ENCODE measurements at regions not wholly inside any gene's neighbourhood (a gene's known extent, or its start where the extent isn't known, plus 50 kb on each side); places are given as distances from the start of the nearest gene placed in this dataset.

DNA sequence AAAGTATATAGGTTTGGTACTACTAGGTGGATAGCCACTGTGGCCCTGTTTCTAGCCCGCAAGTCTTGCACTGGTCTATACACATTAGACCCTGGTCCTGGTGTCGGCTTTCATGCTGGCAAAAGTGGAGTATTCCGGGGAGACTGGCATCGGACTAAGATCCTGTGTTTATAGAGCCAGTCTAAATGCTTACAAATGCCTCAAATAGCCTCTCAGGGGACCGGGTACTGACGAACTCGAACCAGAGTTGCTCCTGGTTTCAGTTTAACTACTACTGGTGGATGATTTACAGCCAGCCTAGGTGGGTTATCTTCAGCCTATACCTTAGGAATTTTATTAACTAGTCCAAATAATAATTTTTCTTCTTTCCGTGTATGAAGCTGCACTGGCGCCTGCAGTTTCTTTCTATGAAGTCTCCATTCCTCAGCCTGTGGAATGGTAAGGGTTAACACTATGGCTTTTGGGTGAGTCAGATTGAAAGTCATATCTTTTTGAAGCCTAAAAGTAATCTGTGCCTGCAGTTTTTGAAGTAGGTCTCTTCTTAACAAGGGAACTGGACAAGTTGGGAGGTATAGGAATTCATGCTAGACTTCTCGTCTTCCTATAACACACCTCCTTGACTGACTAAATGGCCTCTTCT lies 51.3 kb downstream of the OR10H4 start:
- no peak overlapping the region for H3K4me3 ChIP-seq (ENCODE audit: low read depth, low read length)
- DNase-seq (ENCODE audit: low read depth), result no peak

DNA sequence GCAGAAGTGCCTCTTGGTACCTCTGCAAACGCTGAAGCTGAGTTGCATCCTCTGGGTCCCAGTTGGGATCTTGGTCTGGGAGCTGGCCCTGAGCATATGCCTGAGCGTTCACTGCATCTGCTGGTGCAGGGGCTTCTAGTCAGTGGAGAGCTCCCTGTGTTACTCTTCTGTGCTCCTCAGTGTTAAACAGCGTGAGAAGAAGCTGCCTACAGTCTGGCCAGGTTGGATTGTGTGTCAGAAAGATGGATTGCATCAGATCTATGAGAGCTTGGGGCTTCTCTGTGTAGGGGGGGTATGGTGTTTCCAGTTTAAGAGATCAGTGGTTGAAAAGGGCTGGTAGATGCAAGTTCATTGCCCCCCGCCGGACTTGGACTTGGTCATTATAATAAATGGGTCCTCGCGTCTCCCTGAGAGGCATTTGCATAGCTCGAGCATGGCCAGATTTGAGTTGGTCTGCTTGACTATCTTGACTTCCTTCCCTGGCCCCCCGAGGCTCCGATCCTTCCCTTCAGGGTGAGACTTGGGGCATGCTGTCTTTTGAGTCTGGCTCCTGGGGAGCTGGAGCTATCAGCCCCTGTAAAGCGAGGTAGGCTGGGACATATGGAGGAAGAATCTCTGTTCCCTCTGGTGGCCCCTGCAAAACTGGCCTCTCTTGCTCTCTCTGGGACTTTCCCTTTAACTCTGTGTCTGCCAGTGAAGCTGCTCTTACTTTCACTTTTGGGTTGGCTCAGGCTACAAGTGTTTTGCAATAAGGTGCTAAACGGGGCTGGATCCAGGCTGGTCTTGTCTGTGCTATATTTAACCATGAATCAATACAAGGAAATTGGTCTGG lies 52.9 kb downstream of the OR10H4 start:
- H3K4me3 ChIP-seq (ENCODE audit: low read depth, low read length), result peak overlapping the region; percentile 41
- peak; percentile 55 for DNase-seq (ENCODE audit: low read depth)

DNA sequence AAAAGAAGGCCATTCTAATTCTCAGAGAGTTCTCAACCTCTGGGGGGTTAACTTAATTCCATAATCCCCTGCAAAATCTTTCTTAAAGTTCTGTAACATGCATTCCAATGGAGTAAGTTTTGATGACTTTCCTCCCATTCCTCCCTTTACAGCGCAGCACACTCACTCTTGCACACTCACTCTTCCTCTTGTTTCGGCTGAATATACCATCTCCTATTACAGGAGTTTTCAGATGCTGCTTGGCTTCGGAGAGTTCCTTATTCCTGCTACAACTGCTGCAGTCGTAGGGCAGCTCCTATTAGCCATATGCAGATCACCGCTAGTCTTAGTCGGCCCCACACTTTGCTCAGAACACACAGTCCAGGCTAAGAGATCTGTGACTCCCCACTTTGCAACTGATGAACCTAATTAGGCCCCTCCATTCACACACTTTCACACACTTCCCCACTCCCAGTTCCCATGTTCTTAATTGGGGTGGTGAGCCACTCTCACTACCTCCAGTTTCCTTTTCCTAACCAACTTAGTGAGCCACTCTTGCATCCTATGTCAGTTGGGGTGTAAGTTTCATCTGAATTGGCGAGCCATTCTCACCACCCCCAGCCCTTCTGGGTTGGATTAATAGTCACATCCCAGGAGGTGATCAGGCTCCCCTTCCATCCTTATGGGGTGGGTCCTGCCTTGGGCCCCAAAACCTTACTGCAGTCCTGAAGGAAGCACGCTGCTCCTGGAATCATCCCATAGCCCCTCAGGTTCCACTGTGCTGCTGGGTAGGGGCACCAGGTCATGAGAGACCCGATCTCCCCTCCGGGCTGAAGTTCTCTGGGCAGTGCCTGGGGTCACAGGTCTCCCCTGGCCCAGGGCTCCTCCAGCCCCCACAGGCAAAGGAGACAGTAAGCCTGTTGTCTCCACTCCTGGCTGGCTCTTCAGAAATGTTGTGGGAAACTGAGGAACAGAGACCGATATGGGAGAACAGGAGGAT lies 53.9 kb downstream of the OR10H4 start:
- peak overlapping the region; percentile 41 for H3K4me3 ChIP-seq (ENCODE audit: low read depth, low read length)
- no peak for DNase-seq (ENCODE audit: low read depth)

DNA sequence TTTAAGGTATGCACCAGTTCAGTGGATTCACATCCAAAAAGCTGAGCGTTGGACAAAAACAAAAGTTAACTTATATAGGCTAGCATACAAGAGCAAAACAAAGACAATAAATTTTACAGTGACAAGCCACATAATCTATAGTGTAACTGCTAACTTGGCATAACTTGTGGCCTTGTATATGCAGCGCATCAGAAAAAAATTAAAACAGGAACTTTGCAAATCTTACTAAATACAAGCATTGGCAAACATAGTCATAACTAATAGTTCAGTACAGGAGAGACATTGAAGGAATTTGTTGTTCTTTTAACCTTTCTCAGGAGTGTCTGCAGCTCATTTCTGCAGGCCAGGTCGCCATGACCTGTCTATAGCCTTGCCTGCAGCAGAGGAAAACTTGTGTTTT lies 54.6 kb downstream of the OR10H4 start:
- no peak overlapping the region for H3K4me3 ChIP-seq (ENCODE audit: low read depth, low read length)
- no peak for DNase-seq (ENCODE audit: low read depth)

DNA sequence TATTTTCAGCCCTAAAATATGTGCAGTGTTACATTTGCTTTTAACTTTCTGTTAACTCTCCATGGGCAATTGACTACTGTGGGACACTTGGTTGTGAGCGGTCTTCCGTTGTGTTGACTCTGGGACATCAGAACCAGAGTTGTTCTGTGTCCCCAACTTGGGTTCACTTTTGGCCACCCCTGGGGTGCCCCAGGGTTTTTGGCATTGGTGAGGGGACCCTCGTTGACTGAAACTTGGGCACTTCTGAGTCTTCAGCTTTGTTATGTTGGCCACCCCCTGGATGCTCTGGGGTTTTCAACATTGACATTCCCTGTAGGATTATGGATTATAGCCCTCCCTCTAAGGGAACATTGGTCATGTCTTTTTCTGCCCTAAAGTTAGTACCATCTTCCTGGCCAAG lies 57.1 kb downstream of the OR10H4 start:
- no peak overlapping the region for H3K4me3 ChIP-seq (ENCODE audit: low read depth, low read length)
- no peak for DNase-seq (ENCODE audit: low read depth)

DNA sequence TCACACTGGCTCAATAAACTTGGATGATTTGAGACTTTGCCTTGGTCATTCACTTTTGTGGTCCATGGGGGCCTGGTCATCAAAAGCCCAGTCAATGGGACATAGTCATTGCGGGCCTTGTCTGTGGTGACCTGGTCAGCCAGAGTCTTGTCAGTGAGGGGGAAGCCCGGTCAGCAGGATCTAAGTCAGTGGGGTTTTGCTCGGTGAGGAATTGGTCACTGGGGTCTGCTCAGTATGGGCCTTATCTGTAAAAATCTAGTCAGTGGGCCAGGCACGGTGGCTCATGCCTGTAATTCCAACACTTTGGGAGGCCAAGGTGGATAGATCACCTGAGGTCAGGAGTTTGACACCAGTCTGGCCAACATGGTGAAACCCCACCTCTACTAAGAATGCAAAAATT lies 63.7 kb upstream of the TPM4 start:
- no peak for DNase-seq (ENCODE audit: low read depth)

DNA sequence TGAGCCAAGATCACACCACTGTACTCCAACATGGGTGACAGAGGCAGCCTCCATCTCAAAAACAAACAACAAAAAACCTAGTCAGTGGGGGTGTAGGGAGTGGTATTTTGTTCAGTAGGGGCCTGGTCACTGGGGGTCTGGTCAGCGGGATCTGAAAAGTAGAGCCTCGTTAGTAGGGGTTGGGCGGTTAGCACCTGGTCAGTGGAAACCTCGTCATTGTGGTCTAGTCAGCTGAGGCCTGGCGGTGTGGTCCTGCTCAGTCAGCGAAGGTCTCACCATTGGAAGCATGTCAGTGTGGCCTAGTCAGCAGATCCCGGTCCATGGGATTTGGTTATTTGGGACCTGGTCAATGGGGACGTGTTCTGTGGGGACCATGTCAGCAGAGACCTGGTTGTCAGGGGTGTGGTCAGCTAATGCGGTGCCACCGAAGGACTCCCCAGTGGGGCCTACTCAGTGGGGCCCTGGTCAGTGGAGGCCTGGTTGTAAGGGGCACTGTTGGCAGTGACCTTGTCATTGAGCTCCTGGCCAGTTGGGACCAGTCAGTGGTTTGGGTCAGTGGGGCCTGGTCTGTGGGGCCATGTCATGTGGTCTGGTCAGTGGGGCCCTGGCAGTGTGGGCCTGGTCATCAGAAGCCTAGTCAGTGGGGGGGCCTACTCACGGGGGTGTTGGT lies 63.0 kb upstream of the TPM4 start:
- DNase-seq (ENCODE audit: low read depth), result no peak
- H3K4me3 ChIP-seq (ENCODE audit: low read depth, low read length), result no peak overlapping the region

More for the DNA sequence above, 63.7 kb upstream of the TPM4 start:
- H3K4me3 ChIP-seq (ENCODE audit: low read depth, low read length), result no peak overlapping the region

DNA sequence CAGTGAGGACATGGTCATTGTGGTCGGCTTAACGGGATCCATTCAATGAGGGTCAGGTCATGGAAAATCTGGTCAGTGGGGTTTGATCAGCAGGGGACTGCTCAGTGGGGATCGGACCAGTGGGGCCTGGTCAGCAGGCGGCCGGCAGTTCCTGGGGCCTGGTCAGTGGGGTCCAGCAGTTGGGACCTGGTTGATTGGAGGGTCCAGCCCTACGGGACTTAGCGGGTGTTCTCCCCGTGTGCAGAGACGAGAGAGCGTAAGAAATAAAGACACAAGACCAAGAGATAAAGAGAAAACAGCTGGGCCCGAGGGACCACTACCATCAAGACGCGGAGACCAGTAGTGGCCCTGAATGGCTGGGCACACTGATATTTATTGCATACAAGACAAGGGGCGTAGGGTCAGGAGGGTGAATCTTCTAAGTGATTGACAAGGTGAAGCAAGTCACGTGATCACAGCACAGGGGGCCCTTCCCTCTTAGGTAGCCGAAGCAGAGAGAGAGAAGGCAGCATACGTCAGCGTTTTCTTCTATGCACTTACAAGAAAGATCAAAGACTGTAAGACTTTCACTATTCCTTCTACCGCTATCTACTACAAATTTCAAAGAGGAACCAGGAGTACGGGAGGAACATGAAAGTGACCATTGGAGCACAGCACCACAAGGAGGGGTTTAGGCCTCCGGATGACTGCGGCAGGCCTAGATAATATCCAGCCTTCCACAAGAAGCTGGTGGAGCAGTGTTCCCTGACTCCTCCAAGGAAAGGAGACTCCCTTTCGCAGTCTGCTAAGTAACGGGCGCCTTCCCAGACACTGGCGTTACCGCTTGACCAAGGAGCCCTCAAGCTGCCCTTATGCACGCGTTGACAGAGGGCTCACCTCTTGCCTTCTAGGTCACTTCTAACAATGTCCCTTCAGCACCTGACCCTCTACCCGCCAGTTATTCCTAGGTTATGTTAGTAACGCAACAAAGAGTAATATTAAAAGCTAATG lies 62.1 kb upstream of the TPM4 start:
- no peak for DNase-seq (ENCODE audit: low read depth)
- H3K4me3 ChIP-seq (ENCODE audit: low read depth, low read length), result no peak overlapping the region

DNA sequence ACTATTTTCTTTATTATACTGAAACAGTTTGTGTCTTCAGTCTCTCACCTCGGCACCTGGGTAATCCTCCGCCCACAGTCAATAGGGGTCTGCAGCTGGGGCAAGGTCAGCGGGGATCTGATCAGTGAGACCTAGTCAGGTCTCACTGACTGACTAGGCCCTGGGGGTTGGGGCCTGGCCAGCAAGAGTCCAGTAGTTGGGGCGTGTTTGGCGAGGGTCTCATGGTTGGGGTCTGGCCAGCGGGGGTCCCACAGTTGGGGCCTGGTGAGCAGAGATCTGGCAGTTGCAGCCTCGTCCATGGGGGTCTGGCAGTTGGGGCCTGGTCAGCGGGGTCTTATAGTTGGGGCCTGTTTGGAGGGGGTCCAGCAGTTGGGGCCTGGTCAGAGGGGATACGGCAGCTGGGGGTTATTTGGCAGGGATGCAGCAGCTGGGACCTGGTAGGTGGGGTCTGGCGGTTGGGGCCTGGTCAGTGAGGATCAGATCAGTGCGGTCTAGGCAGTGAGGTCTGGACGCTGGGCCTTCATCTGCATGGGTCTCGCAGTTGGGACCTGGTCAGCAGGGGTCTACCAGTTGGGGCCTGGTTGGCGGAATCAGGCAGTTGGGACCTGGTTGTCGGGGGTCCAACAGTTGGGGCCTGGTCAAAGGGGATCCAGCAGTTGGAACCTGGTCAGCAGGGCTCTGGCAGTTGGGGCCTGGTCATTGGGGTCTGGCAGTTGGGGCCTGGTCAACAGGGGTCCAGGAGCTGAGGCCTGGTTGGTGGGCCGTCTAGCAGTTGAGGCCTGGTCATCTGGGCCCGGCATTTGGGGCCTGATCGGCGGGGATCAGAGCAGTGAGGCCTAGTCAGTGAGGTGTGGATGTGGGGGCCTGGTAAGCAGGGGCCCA lies 61.1 kb upstream of the TPM4 start:
- no peak for DNase-seq (ENCODE audit: low read depth)
- no peak overlapping the region for H3K4me3 ChIP-seq (ENCODE audit: low read depth, low read length)

DNA sequence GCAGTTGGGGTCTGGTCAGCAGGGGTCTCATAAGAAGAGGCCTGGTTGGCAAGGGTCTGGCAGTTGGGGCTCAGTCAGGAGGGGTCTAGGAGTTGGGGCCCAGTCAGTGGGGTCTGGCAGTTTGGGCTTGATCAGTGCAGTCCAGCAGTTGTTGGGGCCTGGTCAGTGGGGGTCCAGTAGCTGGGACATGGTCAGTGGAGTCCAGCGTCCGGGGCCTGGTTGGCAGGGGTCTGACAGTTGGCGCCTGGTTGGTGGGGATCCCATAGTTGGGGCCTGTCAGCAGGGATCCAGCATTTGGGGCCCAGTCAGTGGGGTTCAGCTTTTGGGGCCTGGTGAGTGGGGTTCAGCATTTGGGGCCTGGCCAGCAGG lies 60.5 kb upstream of the TPM4 start:
- H3K4me3 ChIP-seq (ENCODE audit: low read depth, low read length), result no peak overlapping the region
- DNase-seq (ENCODE audit: low read depth), result no peak

DNA sequence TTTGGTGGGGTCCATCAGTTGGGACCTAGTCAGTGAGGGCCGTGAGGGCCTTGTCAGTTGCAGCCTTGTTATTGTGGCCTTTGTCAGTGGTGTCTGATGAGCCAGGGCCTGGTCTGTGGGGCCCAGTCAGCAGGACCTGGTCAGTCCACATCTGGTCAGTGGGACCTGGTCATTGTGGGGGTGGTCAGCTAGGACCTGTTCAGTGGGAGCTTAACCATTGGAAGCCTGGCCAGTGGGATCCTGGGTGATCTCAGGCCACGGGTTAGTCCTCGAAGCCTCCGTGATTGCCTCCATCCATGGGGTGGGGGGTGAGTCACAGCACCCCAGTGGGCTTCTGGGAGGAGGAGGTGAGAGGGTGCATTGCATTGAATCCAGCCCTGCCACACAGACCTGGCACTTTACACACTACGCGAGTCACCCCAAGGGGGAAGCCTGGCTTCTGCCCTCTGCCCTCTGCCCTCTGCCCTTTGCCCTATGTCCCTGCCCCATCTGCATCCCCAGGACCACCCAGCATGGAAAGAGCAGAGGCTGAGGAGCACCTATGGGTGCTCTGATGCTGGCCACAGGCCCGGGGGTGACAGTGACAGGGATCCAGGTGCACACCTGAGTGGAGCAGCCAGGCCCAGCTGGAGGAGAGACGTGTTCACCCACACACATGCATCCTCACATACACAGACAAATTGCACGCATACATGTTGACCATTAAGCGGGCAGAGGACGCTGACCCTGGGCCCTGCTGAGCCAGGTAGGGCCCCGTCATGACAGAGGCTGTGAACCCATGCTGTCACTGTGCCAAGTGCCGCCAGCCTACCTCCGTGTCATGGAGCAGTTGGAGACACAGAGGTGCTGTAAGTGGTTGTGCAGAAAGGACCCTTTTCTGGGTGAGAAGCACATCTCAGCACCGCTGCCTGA lies 59.8 kb upstream of the TPM4 start:
- no peak overlapping the region for H3K4me3 ChIP-seq (ENCODE audit: low read depth, low read length)
- DNase-seq (ENCODE audit: low read depth), result no peak

DNA sequence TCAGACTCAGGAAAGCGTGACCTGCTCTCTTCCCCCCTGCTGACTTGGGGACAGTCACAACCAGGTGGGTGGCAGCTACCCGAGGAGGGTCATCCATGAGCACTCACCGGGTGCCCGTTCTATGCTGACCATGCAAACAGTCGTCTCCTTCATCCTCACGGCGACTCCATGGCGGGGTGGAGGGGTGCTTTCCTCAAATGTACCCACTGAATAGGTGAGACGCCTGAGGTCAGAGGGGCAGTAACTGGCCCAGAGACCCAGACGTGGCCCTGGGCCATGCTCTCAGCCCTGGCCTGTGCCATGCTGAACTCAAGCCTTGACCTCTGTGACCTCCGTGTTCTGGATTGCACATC lies 59.2 kb upstream of the TPM4 start:
- H3K4me3 ChIP-seq (ENCODE audit: low read depth, low read length), result no peak overlapping the region
- no peak for DNase-seq (ENCODE audit: low read depth)

DNA sequence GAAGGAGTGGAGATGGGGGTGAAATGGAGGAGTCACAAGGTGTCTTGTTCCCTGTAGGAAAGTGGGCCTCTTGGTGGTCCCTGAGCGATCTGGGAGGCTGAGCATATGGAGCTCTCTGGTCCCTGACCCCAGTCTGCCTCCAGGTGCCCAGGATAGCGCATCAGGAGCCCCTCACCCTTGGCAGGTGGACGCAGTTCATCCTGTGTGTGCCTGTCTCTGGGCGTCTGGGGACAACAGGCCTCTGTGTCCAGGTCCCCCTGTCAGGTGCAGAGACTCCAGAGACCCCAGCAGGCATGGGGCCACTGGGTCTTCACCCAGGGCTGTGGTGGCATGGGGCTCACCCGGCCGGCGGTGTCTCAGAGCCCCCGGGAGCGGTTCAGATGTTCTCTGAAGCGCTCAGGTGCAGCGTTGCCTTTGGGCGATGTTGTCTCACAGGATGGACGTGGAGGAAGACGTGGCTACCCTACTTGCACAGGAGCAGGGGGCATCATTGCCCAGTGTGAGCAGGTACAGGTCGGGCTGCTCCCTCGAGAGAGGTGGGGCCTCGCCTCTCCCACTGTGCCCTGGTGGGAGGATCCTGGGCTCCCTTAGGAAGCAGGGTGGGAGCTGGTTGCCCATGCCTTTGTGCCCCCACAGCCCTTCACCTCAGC lies 58.1 kb upstream of the TPM4 start:
- no peak overlapping the region for H3K4me3 ChIP-seq (ENCODE audit: low read depth, low read length)
- DNase-seq (ENCODE audit: low read depth), result no peak

DNA sequence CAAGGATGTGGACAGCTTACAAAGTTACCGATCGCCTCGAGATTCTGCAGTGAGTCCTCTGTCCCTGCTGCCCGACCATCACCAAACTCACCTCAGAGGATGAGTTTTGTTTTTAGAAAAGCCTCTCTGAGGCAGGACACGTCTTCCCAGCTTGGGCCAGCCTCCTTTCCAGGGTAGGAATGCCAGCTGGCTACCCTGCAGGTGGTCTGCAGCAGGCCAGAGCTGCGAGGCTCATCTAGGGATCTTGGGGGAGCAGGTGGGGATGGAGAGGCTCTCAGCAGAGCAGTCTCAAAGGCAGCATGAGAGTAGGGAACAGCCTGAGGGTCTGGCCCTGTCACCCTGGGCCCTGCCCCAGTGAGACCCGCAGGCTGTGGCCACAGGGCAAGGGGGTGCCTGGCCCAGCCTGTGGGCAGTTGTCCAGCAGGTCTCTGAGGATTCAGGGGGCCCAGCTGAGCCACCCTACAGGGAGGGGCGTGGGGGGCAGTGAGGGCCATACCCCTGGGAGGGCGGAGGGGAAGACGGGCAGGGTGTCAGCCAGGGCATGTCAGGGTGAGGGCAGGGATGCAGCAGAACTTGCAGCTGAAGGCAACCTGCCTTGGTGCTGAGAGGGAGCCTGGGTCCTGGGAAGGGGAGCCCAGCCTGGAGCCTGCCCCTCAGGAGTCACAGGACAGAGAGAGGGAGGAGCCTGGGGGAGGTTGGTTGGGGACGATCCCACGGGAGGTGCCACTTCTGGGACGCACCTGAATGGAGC lies 57.3 kb upstream of the TPM4 start:
- no peak overlapping the region for H3K4me3 ChIP-seq (ENCODE audit: low read depth, low read length)
- DNase-seq (ENCODE audit: low read depth), result no peak

DNA sequence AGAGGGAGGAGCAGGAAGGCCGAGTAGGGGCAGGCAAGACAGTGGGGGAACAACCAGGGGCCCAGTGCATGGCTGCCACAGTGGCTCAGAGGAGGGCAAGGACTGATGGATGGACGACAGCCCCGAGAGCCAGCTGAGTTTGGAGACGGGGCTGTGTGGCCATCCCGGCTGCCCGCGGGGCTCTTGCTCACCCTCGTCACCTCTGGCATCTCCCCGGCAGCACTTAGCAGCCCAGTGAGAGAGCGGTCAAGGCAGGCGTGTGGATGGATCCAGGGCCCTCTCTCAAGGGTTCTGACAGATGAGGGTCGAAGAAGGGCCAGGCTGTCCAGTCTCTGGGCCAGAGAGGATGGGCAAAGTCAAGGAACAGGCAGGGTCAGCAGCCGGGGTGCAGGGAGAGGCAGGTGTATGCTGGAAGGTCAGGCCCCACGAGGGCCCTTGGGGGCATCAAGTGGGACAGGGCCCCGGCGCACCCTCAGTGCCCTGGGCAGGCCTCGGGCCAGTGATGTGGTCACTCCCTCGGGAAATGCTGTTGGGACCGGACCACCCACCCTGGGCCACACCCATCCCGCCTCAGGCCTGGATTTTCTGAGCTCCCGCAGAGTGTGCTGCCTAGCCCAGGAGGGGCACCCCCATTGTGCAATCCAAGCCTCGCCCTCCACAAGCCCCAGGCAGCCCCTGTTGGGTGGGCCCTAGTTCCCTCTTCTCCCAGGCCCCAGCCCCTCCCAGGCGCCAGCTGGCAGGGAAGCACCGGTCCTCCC lies 56.4 kb upstream of the TPM4 start:
- no peak for DNase-seq (ENCODE audit: low read depth)
- H3K4me3 ChIP-seq (ENCODE audit: low read depth, low read length), result no peak overlapping the region
